Upper lobe of left lung (tissue), 4 donors: ENCODE measurements at regions not wholly inside any gene's neighbourhood (a gene's known extent, or its start where the extent isn't known, plus 50 kb on each side); places are given as distances from the start of the nearest gene placed in this dataset.

ENCODE experiments used
- EP300 ChIP-seq, 4 donors: sonication (generic); formaldehyde crosslinking; IDR thresholded peaks; one replicate each; pipeline ENCODE4 v1.5.1; 2017; ENCODE audit warnings: antibody characterized with exemption in 4 of 4, control low read depth in 2 of 4
- POLR2A ChIP-seq, 4 donors: fragments of 450-650 bp; IDR thresholded peaks; one replicate each; pipeline ENCODE4 v1.5.1; 2016 to 2017; ENCODE audit warnings: antibody characterized with exemption in 4 of 4, mild to moderate bottlenecking in 2 of 4
- POLR2AphosphoS5 ChIP-seq, 2 donors: sonication (generic); formaldehyde crosslinking; IDR thresholded peaks; one replicate each; pipeline ENCODE4 v1.5.1; 2017; ENCODE audit warnings: antibody characterized with exemption in 2 of 2
- TF ChIP-seq, protein P1 (sequence below), 6 experiments: fragments of 450-650 bp in 4 of 6; fragments of 200-600 bp in 2 of 6; sonication (generic) in 2 of 6; IDR thresholded peaks; one replicate each; pipeline ENCODE4 v1.5.1; 2016 to 2019; ENCODE audit warnings: antibody characterized with exemption in 6 of 6

DNA sequence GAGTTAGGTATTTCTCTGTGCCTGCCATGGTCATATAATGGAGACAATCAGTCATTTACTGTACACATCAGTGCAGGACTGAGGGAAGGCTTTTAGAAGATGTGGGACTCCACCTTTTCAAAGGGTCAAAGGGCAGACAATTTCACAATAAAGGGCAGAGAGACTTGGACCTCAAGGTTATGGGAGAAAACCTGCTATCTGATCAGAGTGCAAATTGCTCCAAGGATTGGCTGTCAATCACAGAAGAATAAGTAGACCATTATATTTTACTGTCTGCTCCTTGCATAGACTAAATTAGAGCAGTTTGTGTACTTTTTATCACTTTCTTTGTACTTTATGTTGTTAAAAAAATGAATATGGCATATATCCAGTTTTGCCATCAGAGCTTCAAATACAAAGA is 314.9 kb upstream of the ATP11B start:
- TF ChIP-seq, protein P1, sequence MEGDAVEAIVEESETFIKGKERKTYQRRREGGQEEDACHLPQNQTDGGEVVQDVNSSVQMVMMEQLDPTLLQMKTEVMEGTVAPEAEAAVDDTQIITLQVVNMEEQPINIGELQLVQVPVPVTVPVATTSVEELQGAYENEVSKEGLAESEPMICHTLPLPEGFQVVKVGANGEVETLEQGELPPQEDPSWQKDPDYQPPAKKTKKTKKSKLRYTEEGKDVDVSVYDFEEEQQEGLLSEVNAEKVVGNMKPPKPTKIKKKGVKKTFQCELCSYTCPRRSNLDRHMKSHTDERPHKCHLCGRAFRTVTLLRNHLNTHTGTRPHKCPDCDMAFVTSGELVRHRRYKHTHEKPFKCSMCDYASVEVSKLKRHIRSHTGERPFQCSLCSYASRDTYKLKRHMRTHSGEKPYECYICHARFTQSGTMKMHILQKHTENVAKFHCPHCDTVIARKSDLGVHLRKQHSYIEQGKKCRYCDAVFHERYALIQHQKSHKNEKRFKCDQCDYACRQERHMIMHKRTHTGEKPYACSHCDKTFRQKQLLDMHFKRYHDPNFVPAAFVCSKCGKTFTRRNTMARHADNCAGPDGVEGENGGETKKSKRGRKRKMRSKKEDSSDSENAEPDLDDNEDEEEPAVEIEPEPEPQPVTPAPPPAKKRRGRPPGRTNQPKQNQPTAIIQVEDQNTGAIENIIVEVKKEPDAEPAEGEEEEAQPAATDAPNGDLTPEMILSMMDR (IDR thresholded peaks at IDR 0.05), result no peak
- TF ChIP-seq POLR2A (IDR thresholded peaks at IDR 0.05), result no peak
- no peak for TF ChIP-seq EP300 (IDR thresholded peaks at IDR 0.05)
- TF ChIP-seq POLR2AphosphoS5 (IDR thresholded peaks at IDR 0.05), result no peak
